Left lung (tissue), 4 donors: ENCODE measurements at regions not wholly inside any gene's neighbourhood (a gene's known extent, or its start where the extent isn't known, plus 50 kb on each side); places are given as distances from the start of the nearest gene placed in this dataset.

Experiments
- ATAC-seq: fragments of 200-7000 bp; cut with Tn5 transposase; one replicate; pipeline ENCODE4 v1.9.1; 2020; ENCODE audit warnings: moderate library complexity
- DNase-seq, 4 donors: peaks; one replicate each; pipeline ENCODE4 v3.0.0-alpha.2; 2013 to 2020
- H3K27ac ChIP-seq, 2 donors: fragments of 200-600 bp; sonication (generic) in 1 of 2; one replicate each; pipeline versions ENCODE4 v1.5.0 to v1.8.0; 2020 to 2021
- H3K27me3 ChIP-seq, 2 donors: fragments of 200-600 bp; sonication (generic) in 1 of 2; one replicate each; pipeline versions ENCODE4 v1.5.0 to v1.8.0; 2020 to 2021
- H3K36me3 ChIP-seq, 2 donors: fragments of 200-600 bp; sonication (generic) in 1 of 2; one replicate each; pipeline versions ENCODE4 v1.5.0 to v1.8.0; 2020 to 2021
- H3K4me1 ChIP-seq, 2 donors: fragments of 200-600 bp; one replicate each; pipeline ENCODE4 v1.8.0; 2021
- H3K4me3 ChIP-seq, 2 donors: fragments of 200-600 bp; sonication (generic) in 1 of 2; one replicate each; pipeline versions ENCODE4 v1.5.0 to v1.8.0; 2020 to 2021; ENCODE audit warnings: mild to moderate bottlenecking in 1 of 2
- H3K9me3 ChIP-seq, 2 donors: fragments of 200-600 bp; sonication (generic) in 1 of 2; one replicate each; pipeline versions ENCODE4 v1.5.0 to v1.8.0; 2020 to 2021
- CTCF ChIP-seq, 2 donors: fragments of 200-600 bp; sonication (generic) in 1 of 2; IDR thresholded peaks; one replicate each; pipeline versions ENCODE4 v1.5.0 to v1.8.0; 2021; ENCODE audit warnings: antibody characterized with exemption in 2 of 2
- intact Hi-C, 2 donors: fragments of 100-400 bp; cut with DNase I; formaldehyde crosslinking; loops; one replicate each; pipeline versions ENCODE4 v1.11.2 to v1.14.2; 2022
- donor health status: DM: no; HTN: yes; CAD: no.
- donor health status: DM: no; HTN: no; CAD: no.

DNA sequence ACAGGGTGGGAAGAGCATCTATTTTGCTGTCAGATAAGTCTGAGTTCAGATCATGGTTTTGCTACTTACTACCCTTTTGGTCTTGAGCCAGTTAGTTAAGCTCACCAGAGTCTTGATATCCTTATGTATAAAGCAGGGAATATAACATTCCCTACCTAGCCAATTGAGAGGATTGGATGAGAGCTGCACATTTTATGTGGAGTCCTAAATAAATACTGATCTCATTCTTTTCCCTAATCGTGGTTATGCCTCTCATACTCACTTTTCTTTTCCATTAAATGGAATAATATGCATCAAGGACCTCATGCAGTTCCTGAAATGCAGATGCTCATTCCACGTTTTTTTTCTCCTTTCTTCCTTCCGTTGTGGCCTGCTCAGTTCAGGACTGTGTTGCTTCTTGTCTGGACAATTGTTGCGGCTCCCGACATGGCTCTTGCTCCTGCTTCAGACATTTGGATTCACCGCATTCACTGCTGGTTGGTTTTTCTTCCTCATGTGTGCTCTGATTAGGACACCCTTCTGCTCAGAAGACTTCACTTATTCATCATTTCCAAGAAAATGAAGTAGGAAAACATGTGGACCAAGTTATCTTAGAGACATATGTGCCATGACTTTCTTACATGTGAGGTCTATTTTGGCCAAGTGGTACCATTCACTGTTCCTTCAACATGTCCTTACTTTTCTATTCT, 90.2 kb downstream of the NFKBIZ start:
- Histone ChIP-seq H3K4me1 (peaks cover 6 to 73% of the 10 kb centered on the region in 2 donors), H3K4me3 (no peak overlapping the region), H3K36me3 (no peaks in the 10 kb centered on the region), H3K9me3 (no peaks in the 10 kb centered on the region), H3K27me3 (no peaks in the 10 kb centered on the region), H3K27ac (peak overlapping the region in 1 of 2 donors; percentile 71)
- no peak for DNase-seq
- ATAC-seq = no peak
- intact Hi-C loops = no loop called here
- no peak for TF ChIP-seq CTCF (IDR thresholded peaks at IDR 0.05)

GRCh38 chr3:101940521-101941317, 91.4 kb downstream of the NFKBIZ start:
- no peak for TF ChIP-seq CTCF (IDR thresholded peaks at IDR 0.05)
- Histone ChIP-seq H3K27me3 (no peaks in the 10 kb centered on the region), H3K4me1 (peaks cover 6 to 66% of the 10 kb centered on the region in 2 donors), H3K27ac (peak overlapping the region; percentile 50 to 71), H3K36me3 (no peaks in the 10 kb centered on the region), H3K4me3 (no peak overlapping the region), H3K9me3 (no peaks in the 10 kb centered on the region)
- DNase-seq (peak; percentile 57 to 91 (median 82)), ATAC-seq (peak; percentile 70)
- intact Hi-C loops = no loop called here

GRCh38 chr3:101941318-101942040, 92.2 kb downstream of the NFKBIZ start:
- Histone ChIP-seq H3K4me3 (no peak overlapping the region), H3K27me3 (no peaks in the 10 kb centered on the region), H3K36me3 (no peaks in the 10 kb centered on the region), H3K9me3 (no peaks in the 10 kb centered on the region), H3K27ac (peak overlapping the region; percentile 50 to 71), H3K4me1 (peaks cover 6 to 59% of the 10 kb centered on the region in 2 donors)
- intact Hi-C loops = no loop called here
- peak in 2 of 4 donors; percentile 44 to 46 for DNase-seq
- no peak for TF ChIP-seq CTCF (IDR thresholded peaks at IDR 0.05)
- no peak for ATAC-seq

DNA sequence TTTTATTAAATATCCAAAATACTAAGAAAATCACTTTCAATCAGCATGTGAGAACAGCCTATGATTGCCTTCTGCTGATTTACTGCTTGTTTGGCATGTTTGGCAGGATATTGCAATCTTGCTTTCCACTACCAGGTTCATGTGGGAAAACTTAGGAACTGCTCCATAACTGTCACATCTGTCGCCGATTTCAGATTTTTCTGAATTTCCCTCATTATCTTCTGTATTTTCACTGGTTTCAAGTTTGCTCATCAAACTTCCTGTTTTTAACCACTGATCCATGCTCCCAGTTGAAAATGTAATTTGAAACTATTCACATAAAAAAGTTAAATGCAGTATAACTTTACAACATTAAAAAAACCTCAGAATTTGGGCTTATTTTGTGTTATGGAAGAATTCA, 93.0 kb downstream of the NFKBIZ start:
- H3K9me3 ChIP-seq = no peaks in the 10 kb centered on the region
- ATAC-seq (no peak), DNase-seq (no peak)
- no peaks in the 10 kb centered on the region for H3K27me3 ChIP-seq
- peaks cover 6 to 52% of the 10 kb centered on the region in 2 donors for H3K4me1 ChIP-seq
- no peaks in the 10 kb centered on the region for H3K36me3 ChIP-seq
- no peak overlapping the region for H3K4me3 ChIP-seq
- no peak for TF ChIP-seq CTCF (IDR thresholded peaks at IDR 0.05)
- peak overlapping the region in 1 of 2 donors; percentile 36 for H3K27ac ChIP-seq
- intact Hi-C loops = no loop called here

DNA sequence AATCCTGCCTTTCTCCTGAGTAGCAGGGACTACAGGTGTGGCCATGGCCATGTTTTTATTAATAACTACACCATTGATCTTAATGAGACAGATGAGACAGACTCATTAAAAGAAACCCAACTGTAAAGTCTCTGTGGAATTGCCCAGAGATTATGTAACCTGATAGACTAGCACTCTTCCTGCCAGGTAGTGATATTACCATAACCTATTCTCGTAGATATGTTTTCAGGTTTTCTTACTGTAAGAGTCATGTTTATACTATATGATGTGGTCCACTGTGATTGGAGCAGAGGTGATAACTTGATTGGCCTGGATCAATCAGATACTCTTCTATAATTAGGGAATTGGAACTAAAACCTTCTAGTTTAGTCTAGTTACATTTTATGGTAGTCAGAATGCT, 93.7 kb downstream of the NFKBIZ start:
- no peak for TF ChIP-seq CTCF (IDR thresholded peaks at IDR 0.05)
- ATAC-seq (no peak), DNase-seq (no peak)
- Histone ChIP-seq H3K27me3 (no peaks in the 10 kb centered on the region), H3K36me3 (no peaks in the 10 kb centered on the region), H3K4me1 (peaks cover 6 to 45% of the 10 kb centered on the region in 2 donors), H3K4me3 (no peak overlapping the region), H3K27ac (no peak overlapping the region), H3K9me3 (no peaks in the 10 kb centered on the region)
- intact Hi-C loops = no loop called here
